GM12878 (cell line): ENCODE measurements at regions not wholly inside any gene's neighbourhood (a gene's known extent, or its start where the extent isn't known, plus 50 kb on each side); places are given as distances from the start of the nearest gene placed in this dataset.

Experiments
- ATAC-seq: fragments of 200-7000 bp; cut with Tn5 transposase; 3 replicates; pipeline ENCODE4 v1.9.1; 2020; ENCODE audit warnings: mild to moderate bottlenecking, moderate library complexity
- BruUV-seq: library from RNA; stranded (reverse); fragments of 400-500 nt; replicated peaks from 2 replicates; lab custom pipeline; 2021; lab: Mats Ljungman, UMichigan
- CTCF ChIA-PET: fragments of 300-600 bp; sonication (Branson Sonifier 250); formaldehyde crosslinking; extraction: SDS; loops from one replicate; lab custom pipeline; 2021; ENCODE audit warnings: inconsistent platforms; lab: Yijun Ruan, JAX
- POLR2A ChIA-PET: fragments of 350-600 bp; formaldehyde crosslinking; extraction: SDS; loops from one replicate; lab custom pipeline; 2021; ENCODE audit warnings: inconsistent platforms; lab: Charles Lee
- RAD21 ChIA-PET: fragments of 300-600 bp; sonication (Branson Sonifier 250); formaldehyde crosslinking; loops from one replicate; lab custom pipeline; 2023; ENCODE audit warnings: antibody characterized with exemption; ENCODE audit not compliant: unreplicated experiment; lab: Charles Lee
- SMC1A ChIA-PET: fragments of 300-600 bp; sonication (Branson Sonifier 250); formaldehyde crosslinking; loops from one replicate; lab custom pipeline; 2023; ENCODE audit not compliant: unreplicated experiment, uncharacterized antibody; lab: Charles Lee
- DNase-seq: peaks from one replicate; pipeline ENCODE4 v3.0.0-alpha.2; 2011; ENCODE audit warnings: low read depth, low spot score
- FAIRE-seq: peaks from 3 replicates; lab custom pipeline; 2011; peaks lifted over from hg19 to GRCh38; lab: Jason Lieb, UNC
- H2AFZ ChIP-seq: 2 replicates; pipeline ENCODE4 v1.6.0; 2011; ENCODE audit warnings: low read depth, low read length, control low read depth; ENCODE audit not compliant: control insufficient read depth
- H3K27ac ChIP-seq: 2 replicates; pipeline ENCODE4 v1.5.1; 2011; ENCODE audit warnings: control low read depth; ENCODE audit not compliant: control insufficient read depth, insufficient read depth
- H3K27me3 ChIP-seq, 2 experiments: replicated peaks in 1 of 2; 2 replicates each; pipeline versions ENCODE4 v1.6.0 to v1.6.1; 2011; ENCODE audit warnings: low read length in 1 of 2; ENCODE audit not compliant: control insufficient read depth in 2 of 2, insufficient read depth in 2 of 2
- H3K36me3 ChIP-seq, 2 experiments: 2 replicates each; pipeline ENCODE4 v1.5.1; 2011; ENCODE audit warnings: low read length in 1 of 2; ENCODE audit not compliant: control insufficient read depth in 2 of 2, insufficient read depth in 2 of 2
- H3K4me1 ChIP-seq: 2 replicates; pipeline ENCODE4 v1.6.1; 2011; ENCODE audit warnings: mild to moderate bottlenecking, low read length, moderate library complexity, mixed read lengths; ENCODE audit not compliant: control insufficient read depth, insufficient read depth
- H3K4me2 ChIP-seq: 2 replicates; pipeline ENCODE4 v1.6.0; 2011; ENCODE audit warnings: control low read depth; ENCODE audit not compliant: control insufficient read depth, insufficient read depth
- H3K4me3 ChIP-seq: fragments of 200-600 bp; sonication (generic); 2 replicates; pipeline ENCODE4 v1.5.1; 2016
- H3K79me2 ChIP-seq: 2 replicates; pipeline ENCODE4 v1.6.0; 2011; ENCODE audit warnings: low read length; ENCODE audit not compliant: control insufficient read depth, insufficient read depth
- H3K9ac ChIP-seq: 2 replicates; pipeline ENCODE4 v1.8.0; 2011; ENCODE audit warnings: low read length, control low read depth, mixed read lengths; ENCODE audit not compliant: control insufficient read depth, insufficient read depth
- H3K9me3 ChIP-seq: replicated peaks from 3 replicates; pipeline ENCODE4 v1.5.1; 2011; ENCODE audit warnings: mild to moderate bottlenecking, low read length; ENCODE audit not compliant: control insufficient read depth, insufficient read depth
- H4K20me1 ChIP-seq: 2 replicates; pipeline ENCODE4 v1.6.0; 2011; ENCODE audit not compliant: control insufficient read depth, insufficient read depth
- ATF2 ChIP-seq: IDR thresholded peaks from 2 replicates; pipeline ENCODE4 v1.6.1; 2012; ENCODE audit warnings: low read length, inconsistent platforms
- BHLHE40 ChIP-seq, 2 experiments: fragments of 450-650 bp in 1 of 2; IDR thresholded peaks; 2 replicates each; pipeline ENCODE4 v1.6.1; 2011 to 2017; ENCODE audit warnings: low read depth in 2 of 2, borderline replicate concordance in 1 of 2, improper control_type of control experiment in 1 of 2, low read length in 1 of 2, mild to moderate bottlenecking in 1 of 2
- CHD1 ChIP-seq: IDR thresholded peaks from 2 replicates; pipeline ENCODE4 v1.6.1; 2012; ENCODE audit warnings: low read depth, low read length, improper control_type of control experiment
- CHD2 ChIP-seq: IDR thresholded peaks from 2 replicates; pipeline ENCODE4 v1.6.1; 2011; ENCODE audit warnings: low read depth, low read length, improper control_type of control experiment, borderline replicate concordance
- EGR1 ChIP-seq, 2 experiments: IDR thresholded peaks; 1 replicate in 1 of 2; 2 replicates in 1 of 2; pipeline ENCODE4 v1.6.1; 2011 to 2012; ENCODE audit warnings: low read depth in 2 of 2, low read length in 2 of 2, borderline replicate concordance in 1 of 2, mild to moderate bottlenecking in 1 of 2, moderate library complexity in 1 of 2
- IKZF1 ChIP-seq: fragments of 450-650 bp; conservative IDR thresholded peaks from 2 replicates; pipeline ENCODE4 v1.6.1; 2017; ENCODE audit warnings: antibody characterized with exemption, mild to moderate bottlenecking
- MXI1 ChIP-seq: fragments of 150-350 bp; IDR thresholded peaks from 2 replicates; pipeline ENCODE4 v1.6.1; 2011; ENCODE audit warnings: low read depth, mild to moderate bottlenecking, inconsistent platforms, low read length, improper control_type of control experiment
- NRF1 ChIP-seq: conservative IDR thresholded peaks from 2 replicates; pipeline ENCODE4 v1.6.1; 2011; ENCODE audit warnings: mild to moderate bottlenecking, low read depth, low read length, improper control_type of control experiment
- RAD21 ChIP-seq: IDR thresholded peaks from 2 replicates; pipeline ENCODE4 v1.6.1; 2011; ENCODE audit warnings: mild to moderate bottlenecking, low read depth, low read length, moderate library complexity; ENCODE audit not compliant: insufficient read depth
- SIX5 ChIP-seq: IDR thresholded peaks from 2 replicates; pipeline ENCODE4 v1.6.1; 2011; ENCODE audit warnings: mild to moderate bottlenecking, low read depth, low read length, moderate library complexity; ENCODE audit not compliant: severe bottlenecking
- SMAD5 ChIP-seq: IDR thresholded peaks from 2 replicates; pipeline ENCODE4 v1.6.1; 2016; ENCODE audit warnings: antibody characterized with exemption, low read depth
- STAT1 ChIP-seq: fragments of 450-650 bp; conservative IDR thresholded peaks from 2 replicates; pipeline ENCODE4 v1.6.1; 2014; ENCODE audit warnings: antibody characterized with exemption, mild to moderate bottlenecking
- TBL1XR1 ChIP-seq: IDR thresholded peaks from 2 replicates; pipeline ENCODE4 v1.6.1; 2012; ENCODE audit warnings: low read depth, low read length, improper control_type of control experiment
- TCF3 ChIP-seq: IDR thresholded peaks from 2 replicates; pipeline ENCODE4 v1.6.1; 2012; ENCODE audit warnings: low read depth, mild to moderate bottlenecking, low read length, borderline replicate concordance; ENCODE audit not compliant: insufficient read depth
- USF2 ChIP-seq: IDR thresholded peaks from 2 replicates; pipeline ENCODE4 v1.6.1; 2011; ENCODE audit warnings: low read depth, low read length, improper control_type of control experiment, borderline replicate concordance
- WRNIP1 ChIP-seq: IDR thresholded peaks from 2 replicates; pipeline ENCODE4 v1.6.1; 2011; ENCODE audit warnings: low read depth, low read length, improper control_type of control experiment, borderline replicate concordance
- ZNF384 ChIP-seq: IDR thresholded peaks from 2 replicates; pipeline ENCODE4 v1.6.1; 2012; ENCODE audit warnings: low read depth, mild to moderate bottlenecking, low read length, improper control_type of control experiment, borderline replicate concordance
- WGBS: methylation state at CpG from one replicate; pipeline ENCODE4 v1.1.6; 2016; ENCODE audit warnings: low lambda C conversion rate; ENCODE audit not compliant: insufficient replicate concordance, insufficient coverage; ENCODE audit errors: missing lambda C conversion rate; 5-methylcytosine and 5-hydroxymethylcytosine counted together
- in situ Hi-C: fragments of 300-500 bp; cut with MboI; formaldehyde crosslinking; loops from 9 replicates; pipeline ENCODE4 v1.14.3; 2018; ENCODE audit warnings: mixed read lengths
- intact Hi-C: fragments of 100-400 bp; cut with micrococcal nuclease; formaldehyde crosslinking; loops from one replicate; pipeline ENCODE4 v1.14.2; 2022; ENCODE audit not compliant: unreplicated experiment

DNA sequence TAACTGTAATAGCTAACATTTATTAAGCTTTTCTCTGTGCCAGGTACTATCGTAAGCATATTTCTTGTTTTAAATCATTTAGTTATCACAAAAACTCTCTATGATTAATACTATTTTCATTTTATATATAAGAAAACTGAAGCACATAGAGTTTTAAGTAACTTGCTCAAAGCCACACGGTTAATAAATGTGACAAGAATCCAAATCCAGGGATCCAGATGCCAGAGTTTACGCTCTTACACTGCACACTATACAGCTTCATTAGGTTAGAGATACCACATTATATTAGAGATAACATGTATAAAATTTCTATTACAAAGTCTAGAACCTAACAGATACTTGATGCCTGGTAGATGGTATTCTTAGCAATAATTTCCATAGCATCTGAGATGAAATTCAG, 265.2 kb downstream of the SHOX2 start:
- H3K27me3 ChIP-seq = no peaks in the 10 kb centered on the region; a peak in 1 of 4 replicates
- no peaks in the 10 kb centered on the region for H3K9me3 ChIP-seq
- no peak overlapping the region for H3K9ac ChIP-seq
- H3K4me3 ChIP-seq = no peak overlapping the region
- intact Hi-C loops (no loop called here), in situ Hi-C loops (no loop called here)
- BruUV-seq = no TSS peak
- no peak for ATAC-seq
- ChIA-PET CTCF (interaction anchor here (0.6 kb wide), 1 partner anchor 24 kb away, joined by 3 read pairs; no protein-coding TSS in a partner anchor), SMC1A (no interaction called here), RAD21 (no interaction called here), POLR2A (no interaction called here)
- no peak overlapping the region for H3K27ac ChIP-seq
- H3K36me3 ChIP-seq = no peaks in the 10 kb centered on the region
- H2AFZ ChIP-seq = no peak overlapping the region
- no peaks in the 10 kb centered on the region for H3K79me2 ChIP-seq
- TF ChIP-seq STAT1 (no peak), ZNF384 (no peak), CHD2 (no peak), SMAD5 (no peak), TCF3 (no peak), MXI1 (no peak), ATF2 (no peak), NRF1 (no peak), USF2 (no peak), BHLHE40 (IDR thresholded peaks at IDR 0.05; ENCODE audit: borderline replicate concordance in 1 of 2, low read depth in 2 of 2, low read length in 1 of 2) (no peak), IKZF1 (no peak), TBL1XR1 (no peak), EGR1 (IDR thresholded peaks at IDR 0.05; ENCODE audit: borderline replicate concordance in 1 of 2, low read depth in 2 of 2, low read length in 2 of 2) (no peak), SIX5 (no peak), CHD1 (no peak), WRNIP1 (no peak), RAD21 (no peak)
- 92% methylated on average over 3 of the region's 3 CpGs for WGBS
- no peaks in the 10 kb centered on the region for H3K4me1 ChIP-seq
- no peak for FAIRE-seq
- DNase-seq = no peak
- H4K20me1 ChIP-seq = no peaks in the 10 kb centered on the region
- H3K4me2 ChIP-seq = no peak overlapping the region
